HepG2 (cell line): ENCODE measurements at regions not wholly inside any gene's neighbourhood (a gene's known extent, or its start where the extent isn't known, plus 50 kb on each side); places are given as distances from the start of the nearest gene placed in this dataset.

Experiments
- ATAC-seq: fragments of 200-7000 bp; cut with Tn5 transposase; 3 replicates; pipeline ENCODE4 v1.9.1; 2020; ENCODE audit warnings: mild to moderate bottlenecking, moderate library complexity
- BruUV-seq: library from RNA; stranded (reverse); fragments of 400-500 nt; replicated peaks from 2 replicates; lab custom pipeline; 2021; lab: Mats Ljungman, UMichigan
- CTCF ChIA-PET: fragments of 300-600 bp; formaldehyde crosslinking; extraction: SDS; loops from one replicate; lab custom pipeline; 2021; ENCODE audit warnings: low total read pairs, inconsistent platforms, low intra/inter-chr PET ratio; lab: Yijun Ruan, JAX
- POLR2A ChIA-PET: fragments of 350-600 bp; sonication (Branson Sonifier 250); formaldehyde crosslinking; loops from one replicate; lab custom pipeline; 2020; ENCODE audit warnings: antibody characterized with exemption, inconsistent platforms; lab: Yijun Ruan, JAX
- DNase-seq: peaks from one replicate; pipeline ENCODE4 v3.0.0-alpha.2; 2015; ENCODE audit warnings: low spot score
- FAIRE-seq: peaks from 3 replicates; lab custom pipeline; 2011; peaks lifted over from hg19 to GRCh38; lab: Jason Lieb, UNC
- H2AFZ ChIP-seq: one replicate; pipeline ENCODE4 v1.6.1; 2011; ENCODE audit warnings: low read length, inconsistent platforms
- H3K27ac ChIP-seq: fragments of 300-600 bp; 3 replicates; pipeline ENCODE4 v1.8.0; 2011; ENCODE audit warnings: mixed run types, mild to moderate bottlenecking, mixed read lengths, low read length, inconsistent platforms; ENCODE audit not compliant: insufficient read depth; ENCODE audit errors: extremely low read length
- H3K27me3 ChIP-seq, 2 experiments: fragments of 200-600 bp in 1 of 2; 2 replicates in 1 of 2; 3 replicates in 1 of 2; pipeline versions ENCODE4 v1.6.0 to v1.8.0; 2011; ENCODE audit warnings: low read length in 2 of 2, mild to moderate bottlenecking in 2 of 2, moderate library complexity in 2 of 2, inconsistent platforms in 1 of 2; ENCODE audit not compliant: insufficient read depth in 2 of 2, control insufficient read depth in 1 of 2
- H3K36me3 ChIP-seq, 2 experiments: fragments of 200-600 bp in 1 of 2; replicated peaks in 1 of 2; 2 replicates in 1 of 2; 3 replicates in 1 of 2; pipeline versions ENCODE4 v1.5.1 to v1.8.0; 2011; ENCODE audit warnings: low read length in 2 of 2, inconsistent platforms in 1 of 2; ENCODE audit not compliant: insufficient read depth in 2 of 2, control insufficient read depth in 1 of 2
- H3K4me1 ChIP-seq: 2 replicates; pipeline ENCODE4 v1.5.1; 2012; ENCODE audit warnings: low read length, inconsistent platforms; ENCODE audit not compliant: insufficient read depth
- H3K4me2 ChIP-seq: 2 replicates; pipeline ENCODE4 v1.6.0; 2011; ENCODE audit warnings: low read depth, low read length, inconsistent platforms
- H3K4me3 ChIP-seq, 3 experiments: fragments of 200-600 bp in 1 of 3; sonication (generic), shearing (Covaris generic) in 1 of 3; replicated peaks in 1 of 3; 2 replicates each; pipeline ENCODE4 v1.5.1; 2011 to 2016; ENCODE audit warnings: low read length in 3 of 3, inconsistent platforms in 2 of 3, low read depth in 2 of 3, mild to moderate bottlenecking in 2 of 3, control low read depth in 1 of 3, mixed read lengths in 1 of 3; ENCODE audit not compliant: insufficient read depth in 1 of 3
- H3K79me2 ChIP-seq: one replicate; pipeline ENCODE4 v1.6.1; 2011; ENCODE audit warnings: low read length, inconsistent platforms; ENCODE audit not compliant: insufficient read depth
- H3K9ac ChIP-seq: 2 replicates; pipeline ENCODE4 v1.6.0; 2011; ENCODE audit warnings: mild to moderate bottlenecking, low read depth, low read length, inconsistent platforms; ENCODE audit not compliant: insufficient read depth
- H3K9me3 ChIP-seq: 2 replicates; pipeline ENCODE4 v1.5.1; 2012; ENCODE audit warnings: mild to moderate bottlenecking, low read length
- H4K20me1 ChIP-seq: 2 replicates; pipeline ENCODE4 v1.6.0; 2011; ENCODE audit warnings: inconsistent platforms, mild to moderate bottlenecking, low read length, moderate library complexity; ENCODE audit not compliant: insufficient read depth
- HDAC6 ChIP-seq: fragments of 200-600 bp; sonication (generic); IDR thresholded peaks from 2 replicates; pipeline ENCODE4 v1.7.0; 2017; ENCODE audit warnings: mild to moderate bottlenecking, antibody characterized with exemption, low read length, low read depth
- MTF1 ChIP-seq: sonication (generic); formaldehyde crosslinking; IDR thresholded peaks from 2 replicates; pipeline ENCODE4 v1.5.0; 2020; ENCODE audit warnings: missing genetic modification reagents
- PCBP1 ChIP-seq: fragments of 200-400 bp; formaldehyde crosslinking; IDR thresholded peaks from 2 replicates; pipeline ENCODE4 v1.6.1; 2017; ENCODE audit warnings: mild to moderate bottlenecking, low read depth, low read length, borderline replicate concordance
- PRDM4 ChIP-seq: sonication (generic); formaldehyde crosslinking; IDR thresholded peaks from 2 replicates; pipeline ENCODE4 v1.9.0; 2021; ENCODE audit warnings: missing genetic modification reagents, borderline replicate concordance
- TFDP1 ChIP-seq: IDR thresholded peaks from 2 replicates; pipeline ENCODE4 v1.6.1; 2016; ENCODE audit warnings: missing compliant biosample characterization, missing genetic modification reagents, borderline replicate concordance
- ZNF10 ChIP-seq: sonication (generic); formaldehyde crosslinking; IDR thresholded peaks from 2 replicates; pipeline ENCODE4 v1.4.0; 2020; ENCODE audit warnings: mild to moderate bottlenecking, low read depth, missing genetic modification reagents, borderline replicate concordance
- ZNF770 ChIP-seq: sonication (generic); formaldehyde crosslinking; IDR thresholded peaks from 2 replicates; pipeline ENCODE4 v1.5.0; 2020; ENCODE audit warnings: mild to moderate bottlenecking, missing genetic modification reagents
- ZSCAN21 ChIP-seq: sonication (generic); formaldehyde crosslinking; IDR thresholded peaks from 2 replicates; pipeline ENCODE4 v1.8.0; 2022; ENCODE audit warnings: mild to moderate bottlenecking, missing genetic modification reagents, moderate library complexity, borderline replicate concordance
- WGBS: methylation state at CpG from one replicate; pipeline ENCODE4 v1.1.6; 2017; ENCODE audit warnings: low lambda C conversion rate; 5-methylcytosine and 5-hydroxymethylcytosine counted together
- in situ Hi-C: cut with HindIII; loops from 2 replicates; pipeline ENCODE4 v1.10.0; 2017; ENCODE audit warnings: low pct_unique_long_range_greater_than_20kb; ENCODE audit not compliant: extremely low pct_ligation_motif_present
- intact Hi-C: fragments of 100-400 bp; cut with micrococcal nuclease; formaldehyde crosslinking; loops from one replicate; pipeline ENCODE4 v1.10.0; 2022; ENCODE audit not compliant: unreplicated experiment

- no peak for TF ChIP-seq ZSCAN21
- TF ChIP-seq ZNF10 (CRISPR knock-in tag): no peak
- TF ChIP-seq MTF1 (CRISPR knock-in tag): no peak
- no peak for TF ChIP-seq TFDP1 (CRISPR knock-in tag)
- no peak for TF ChIP-seq ZNF770 (CRISPR knock-in tag)
- TF ChIP-seq PRDM4 (CRISPR knock-in tag): no peak
- TF ChIP-seq, all 625 proteins: peak for 0
Observed at GRCh38 chr13:90443268-90443667, 904.2 kb upstream of the MIR17HG start (continued).

- TF ChIP-seq PCBP1 (no peak), HDAC6 (no peak)
- Histone ChIP-seq H3K4me1 (no peaks in the 10 kb centered on the region), H3K9me3 (peaks cover 58% of the 10 kb centered on the region), H3K9ac (no peak overlapping the region), H3K4me3 (no peak overlapping the region), H3K4me2 (no peak overlapping the region), H2AFZ (no peak overlapping the region), H4K20me1 (no peaks in the 10 kb centered on the region), H3K36me3 (no peaks in the 10 kb centered on the region), H3K27me3 (no peaks in the 10 kb centered on the region), H3K27ac (no peak overlapping the region), H3K79me2 (no peaks in the 10 kb centered on the region)
- in situ Hi-C loops (no loop called here), intact Hi-C loops (no loop called here)
- ChIA-PET POLR2A (no interaction called here), CTCF (no interaction called here)
- DNase-seq (no peak), ATAC-seq (no peak), FAIRE-seq (no peak)
- WGBS: 0% methylated on average over 1 of the region's 1 CpG
- BruUV-seq: no TSS peak
Observed at GRCh38 chr13:90444232-90444631, 903.3 kb upstream of the MIR17HG start.
